CD4-positive, alpha-beta memory T cell (primary cell): ENCODE measurements at regions not wholly inside any gene's neighbourhood (a gene's known extent, or its start where the extent isn't known, plus 50 kb on each side); places are given as distances from the start of the nearest gene placed in this dataset.
A peak's percentile ranks its signal among the peaks of the same experiment; 100 is the strongest.

Experiments used
- CTCF ChIA-PET: fragments of 350-600 bp; sonication (Branson Sonifier 250); formaldehyde crosslinking; loops from one replicate; lab custom pipeline; 2021; ENCODE audit warnings: inconsistent platforms; ENCODE audit not compliant: partially characterized antibody; lab: Charles Lee
- POLR2A ChIA-PET: fragments of 350-600 bp; sonication (Branson Sonifier 250); formaldehyde crosslinking; loops from one replicate; lab custom pipeline; 2021; ENCODE audit not compliant: partially characterized antibody; lab: Charles Lee
- DNase-seq, 5 donors: peaks; one replicate each; pipeline versions ENCODE4 v3.0.0 to v3.0.0-alpha.2; 2020 to 2022; ENCODE audit warnings: mixed read lengths in 1 of 5
- H3K27ac ChIP-seq: one replicate; pipeline ENCODE4 v1.7.0; 2013; ENCODE audit warnings: low read depth, low read length
- H3K27me3 ChIP-seq: 2 replicates; pipeline ENCODE4 v1.7.0; 2013; ENCODE audit warnings: mild to moderate bottlenecking, low read length, moderate library complexity; ENCODE audit not compliant: insufficient read depth
- H3K36me3 ChIP-seq: 2 replicates; pipeline ENCODE4 v1.7.0; 2013; ENCODE audit warnings: mild to moderate bottlenecking, low read length, moderate library complexity; ENCODE audit not compliant: insufficient read depth
- H3K4me1 ChIP-seq: 2 replicates; pipeline ENCODE4 v1.7.0; 2013; ENCODE audit warnings: mild to moderate bottlenecking, low read length, moderate library complexity; ENCODE audit not compliant: insufficient read depth
- H3K4me3 ChIP-seq, 2 donors: one replicate each; pipeline ENCODE4 v1.7.0; 2013; ENCODE audit warnings: low read length in 2 of 2, mild to moderate bottlenecking in 1 of 2
- H3K9me3 ChIP-seq, 2 donors: one replicate each; pipeline ENCODE4 v1.7.0; 2013; ENCODE audit warnings: low read length in 2 of 2, control low read depth in 1 of 2; ENCODE audit not compliant: control insufficient read depth in 1 of 2
- H3K27ac Mint-ChIP-seq, 7 donors: one replicate each; pipeline ENCODE4 v1.8.0; 2020 to 2021; ENCODE audit warnings: mixed read lengths in 7 of 7, mild to moderate bottlenecking in 6 of 7, inconsistent platforms in 3 of 7, moderate library complexity in 3 of 7
- H3K27me3 Mint-ChIP-seq, 2 donors: one replicate each; pipeline ENCODE4 v1.8.0; 2020 to 2021; ENCODE audit warnings: mixed read lengths in 2 of 2
- H3K36me3 Mint-ChIP-seq, 2 donors: one replicate each; pipeline ENCODE4 v1.8.0; 2020 to 2021; ENCODE audit warnings: mixed read lengths in 2 of 2, inconsistent platforms in 1 of 2, mild to moderate bottlenecking in 1 of 2
- H3K4me1 Mint-ChIP-seq, 4 donors: one replicate each; pipeline ENCODE4 v1.8.0; 2020 to 2021; ENCODE audit warnings: mixed read lengths in 4 of 4, mild to moderate bottlenecking in 1 of 4
- H3K4me3 Mint-ChIP-seq, 8 donors: one replicate each; pipeline ENCODE4 v1.8.0; 2020 to 2021; ENCODE audit warnings: mixed read lengths in 8 of 8, mild to moderate bottlenecking in 7 of 8, moderate library complexity in 6 of 8, inconsistent platforms in 3 of 8
- H3K9me3 Mint-ChIP-seq, 8 donors: one replicate each; pipeline ENCODE4 v1.8.0; 2020 to 2021; ENCODE audit warnings: mixed read lengths in 8 of 8, mild to moderate bottlenecking in 5 of 8, inconsistent platforms in 3 of 8, moderate library complexity in 1 of 8
- intact Hi-C: fragments of 100-400 bp; cut with micrococcal nuclease; formaldehyde crosslinking; loops from one replicate; pipeline ENCODE4 v1.15.1; 2023

GRCh38 chr4:24657768-24658617 lies 73.6 kb upstream of the DHX15 start:
- Histone ChIP-seq H3K4me1 (no peaks in the 10 kb centered on the region), H3K9me3 (no peaks in the 10 kb centered on the region), H3K27ac (no peak overlapping the region), H3K4me3 (no peak overlapping the region), H3K36me3 (no peaks in the 10 kb centered on the region), H3K27me3 (no peaks in the 10 kb centered on the region)
- intact Hi-C loops, result no loop called here
- Mint-ChIP-seq H3K4me3 (peak overlapping the region in 1 of 8 donors; percentile 49), H3K36me3 (no peaks in the 10 kb centered on the region), H3K27ac (peak overlapping the region in 1 of 7 donors; percentile 36), H3K4me1 (peaks cover 0 to 4% (median 2%) of the 10 kb centered on the region in 4 donors), H3K9me3 (peaks cover 0 to 2% (median 0%) of the 10 kb centered on the region in 8 donors), H3K27me3 (peaks cover 4 to 10% of the 10 kb centered on the region in 2 donors)
- no peak for DNase-seq
- POLR2A ChIA-PET, result no interaction called here
- CTCF ChIA-PET, result no interaction called here

GRCh38 chr4:24659241-24659961 lies 75.0 kb upstream of the DHX15 start:
- H3K4me3 ChIP-seq, result no peak overlapping the region
- no peaks in the 10 kb centered on the region for H3K4me1 ChIP-seq
- Mint-ChIP-seq H3K4me3 (no peak overlapping the region), H3K27me3 (peaks cover 5 to 7% of the 10 kb centered on the region in 2 donors), H3K9me3 (peaks cover 0 to 2% (median 0%) of the 10 kb centered on the region in 8 donors), H3K36me3 (no peaks in the 10 kb centered on the region), H3K4me1 (peaks cover 0 to 4% (median 2%) of the 10 kb centered on the region in 4 donors), H3K27ac (no peak overlapping the region)
- ChIA-PET CTCF (interaction anchor here (1.3 kb wide), 1 partner anchor 9 kb away, joined by 3 read pairs; no protein-coding TSS in a partner anchor), POLR2A (no interaction called here)
- no peaks in the 10 kb centered on the region for H3K36me3 ChIP-seq
- no peaks in the 10 kb centered on the region for H3K9me3 ChIP-seq
- H3K27ac ChIP-seq, result no peak overlapping the region
- H3K27me3 ChIP-seq, result no peaks in the 10 kb centered on the region
- intact Hi-C loops, result no loop called here
- DNase-seq, result no peak

- Mint-ChIP-seq H3K36me3 (no peaks in the 10 kb centered on the region), H3K9me3 (peaks cover 0 to 2% (median 0%) of the 10 kb centered on the region in 8 donors), H3K27me3 (peaks cover 8 to 14% of the 10 kb centered on the region in 2 donors), H3K4me1 (peaks cover 0 to 4% (median 2%) of the 10 kb centered on the region in 4 donors), H3K4me3 (no peak overlapping the region), H3K27ac (no peak overlapping the region)
- ChIA-PET POLR2A (no interaction called here), CTCF (interaction anchor here (0.8 kb wide), 1 partner anchor 9 kb away, joined by 3 read pairs; no protein-coding TSS in a partner anchor)
- no peaks in the 10 kb centered on the region for H3K27me3 ChIP-seq
- no peak overlapping the region for H3K4me3 ChIP-seq
- no peak overlapping the region for H3K27ac ChIP-seq
- H3K9me3 ChIP-seq, result no peaks in the 10 kb centered on the region
- no peak for DNase-seq
- H3K36me3 ChIP-seq, result no peaks in the 10 kb centered on the region
- H3K4me1 ChIP-seq, result no peaks in the 10 kb centered on the region
- intact Hi-C loops, result no loop called here
Measured at GRCh38 chr4:24662056-24662455, 77.7 kb upstream of the DHX15 start.

- ChIA-PET POLR2A (no interaction called here), CTCF (interaction anchor here (0.8 kb wide), 1 partner anchor 10 kb away, joined by 3 read pairs; no protein-coding TSS in a partner anchor)
- Histone ChIP-seq H3K36me3 (no peaks in the 10 kb centered on the region), H3K4me3 (no peak overlapping the region), H3K27me3 (no peaks in the 10 kb centered on the region), H3K27ac (no peak overlapping the region), H3K4me1 (no peaks in the 10 kb centered on the region), H3K9me3 (no peaks in the 10 kb centered on the region)
- Mint-ChIP-seq H3K27ac (no peak overlapping the region), H3K36me3 (no peaks in the 10 kb centered on the region), H3K4me3 (no peak overlapping the region), H3K9me3 (peaks cover 0 to 2% (median 0%) of the 10 kb centered on the region in 8 donors), H3K4me1 (peaks cover 0 to 4% (median 2%) of the 10 kb centered on the region in 4 donors), H3K27me3 (peaks cover 8 to 14% of the 10 kb centered on the region in 2 donors)
- no peak for DNase-seq
- intact Hi-C loops, result no loop called here
Measured at GRCh38 chr4:24662542-24662941, 78.2 kb upstream of the DHX15 start.

GRCh38 chr4:24664956-24665355 lies 80.6 kb upstream of the DHX15 start:
- ChIA-PET POLR2A (no interaction called here), CTCF (no interaction called here)
- Mint-ChIP-seq H3K36me3 (no peaks in the 10 kb centered on the region), H3K4me1 (no peaks in the 10 kb centered on the region), H3K27me3 (peaks cover 8 to 13% of the 10 kb centered on the region in 2 donors), H3K4me3 (no peak overlapping the region), H3K27ac (no peak overlapping the region), H3K9me3 (no peaks in the 10 kb centered on the region)
- DNase-seq, result no peak
- intact Hi-C loops, result no loop called here
- H3K9me3 ChIP-seq, result no peaks in the 10 kb centered on the region
- H3K4me3 ChIP-seq, result no peak overlapping the region
- no peaks in the 10 kb centered on the region for H3K36me3 ChIP-seq
- no peaks in the 10 kb centered on the region for H3K4me1 ChIP-seq
- H3K27me3 ChIP-seq, result no peaks in the 10 kb centered on the region
- H3K27ac ChIP-seq, result no peak overlapping the region

- no peaks in the 10 kb centered on the region for H3K36me3 Mint-ChIP-seq
- Histone ChIP-seq H3K4me3 (no peak overlapping the region), H3K36me3 (no peaks in the 10 kb centered on the region), H3K9me3 (no peaks in the 10 kb centered on the region), H3K27ac (no peak overlapping the region), H3K27me3 (no peaks in the 10 kb centered on the region), H3K4me1 (no peaks in the 10 kb centered on the region)
- peaks cover 10 to 11% of the 10 kb centered on the region in 2 donors for H3K27me3 Mint-ChIP-seq
- no peak overlapping the region for H3K27ac Mint-ChIP-seq
- DNase-seq, result no peak
- no peaks in the 10 kb centered on the region for H3K4me1 Mint-ChIP-seq
- no peaks in the 10 kb centered on the region for H3K9me3 Mint-ChIP-seq
- CTCF ChIA-PET, result interaction anchor here (1.1 kb wide), 1 partner anchor 11 kb away, joined by 3 read pairs; no protein-coding TSS in a partner anchor
- intact Hi-C loops, result no loop called here
- H3K4me3 Mint-ChIP-seq, result no peak overlapping the region
- POLR2A ChIA-PET, result no interaction called here
Measured at GRCh38 chr4:24666316-24666715, 82.0 kb upstream of the DHX15 start.
